Type B pancreatic cell (in vitro differentiated cells): ENCODE measurements at regions not wholly inside any gene's neighbourhood (a gene's known extent, or its start where the extent isn't known, plus 50 kb on each side); places are given as distances from the start of the nearest gene placed in this dataset.

Experiments
- DNase-seq: peaks from one replicate; pipeline ENCODE4 v3.0.0; 2021; ENCODE audit warnings: mixed read lengths; ENCODE audit not compliant: unreplicated experiment; ENCODE audit errors: extremely low spot score
- H3K27ac Mint-ChIP-seq: 2 replicates; pipeline ENCODE4 v1.8.0; 2021; ENCODE audit warnings: mild to moderate bottlenecking, mixed read lengths
- H3K27me3 Mint-ChIP-seq: 2 replicates; pipeline ENCODE4 v1.8.0; 2021; ENCODE audit warnings: mixed read lengths
- H3K36me3 Mint-ChIP-seq: 2 replicates; pipeline ENCODE4 v1.8.0; 2021; ENCODE audit warnings: mixed read lengths
- H3K4me1 Mint-ChIP-seq: one replicate; pipeline ENCODE4 v1.8.0; 2021; ENCODE audit warnings: mixed read lengths; ENCODE audit not compliant: unreplicated experiment
- H3K4me3 Mint-ChIP-seq: 2 replicates; pipeline ENCODE4 v1.8.0; 2021; ENCODE audit warnings: mild to moderate bottlenecking, mixed read lengths
- H3K9me3 Mint-ChIP-seq: 2 replicates; pipeline ENCODE4 v1.8.0; 2021; ENCODE audit warnings: mixed read lengths
- CTCF ChIP-seq: fragments of 200-600 bp; sonication (generic); conservative IDR thresholded peaks from 2 replicates; pipeline ENCODE4 v1.5.0; 2021; ENCODE audit warnings: antibody characterized with exemption, mild to moderate bottlenecking

DNA sequence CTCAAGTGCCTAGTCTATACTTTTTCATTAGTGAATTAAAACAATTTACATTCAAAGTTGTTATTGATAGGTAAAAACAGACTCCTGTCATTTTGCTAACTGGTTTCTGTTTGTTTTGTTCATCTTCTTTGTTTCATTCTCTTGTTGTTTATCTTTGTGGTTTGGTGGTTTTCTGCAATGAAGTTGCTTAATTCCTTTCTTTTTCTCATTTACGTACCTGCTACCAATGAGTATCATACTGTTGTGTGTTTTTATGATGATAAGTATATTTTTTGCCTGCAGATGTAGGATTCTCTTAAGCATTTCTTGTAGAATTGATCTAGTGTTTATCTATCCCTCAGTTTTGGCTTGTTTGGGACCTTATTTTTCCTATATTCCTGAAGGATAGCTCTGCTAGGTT is 2230.0 kb downstream of the MAT2B start:
- no peaks in the 10 kb centered on the region for H3K9me3 Mint-ChIP-seq
- no peak overlapping the region for H3K4me3 Mint-ChIP-seq
- H3K27ac Mint-ChIP-seq, result no peak overlapping the region
- DNase-seq, result no peak
- TF ChIP-seq CTCF, result no peak
- no peaks in the 10 kb centered on the region for H3K4me1 Mint-ChIP-seq
- no peaks in the 10 kb centered on the region for H3K36me3 Mint-ChIP-seq
- H3K27me3 Mint-ChIP-seq, result no peaks in the 10 kb centered on the region

DNA sequence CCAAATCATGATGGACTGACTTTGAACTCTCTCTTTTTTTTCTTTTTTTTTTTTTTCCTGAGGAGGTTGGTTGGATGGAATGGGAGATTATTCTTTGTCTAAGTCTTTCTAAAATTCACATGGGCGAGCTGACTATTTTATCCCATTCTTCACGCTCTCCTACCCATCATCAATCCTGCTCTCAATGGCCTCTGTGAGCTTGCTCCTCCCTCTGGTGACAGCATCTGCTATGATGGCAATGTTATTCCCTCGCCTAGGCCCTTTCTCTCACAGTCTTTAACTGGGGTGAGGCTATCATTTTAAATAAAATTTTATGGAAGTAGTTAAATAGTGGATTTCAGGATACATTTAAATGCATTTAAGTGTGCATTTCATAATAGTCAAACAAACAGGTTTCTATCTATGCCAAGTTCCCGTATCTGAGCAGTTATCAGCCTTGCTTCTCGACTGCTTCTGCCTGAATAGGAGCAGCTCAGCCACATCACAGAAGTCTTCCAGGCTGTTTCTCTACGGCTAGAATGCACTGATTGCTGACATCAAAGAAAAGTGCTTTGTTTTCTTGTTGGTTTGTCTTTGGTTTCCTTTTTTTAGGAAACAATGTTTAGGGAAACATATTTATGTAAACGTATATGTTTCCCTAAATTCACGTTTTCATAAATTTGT is 2233.8 kb downstream of the MAT2B start:
- H3K4me1 Mint-ChIP-seq, result peaks cover 3% of the 10 kb centered on the region
- H3K4me3 Mint-ChIP-seq, result no peak overlapping the region
- TF ChIP-seq CTCF, result no peak
- DNase-seq, result no peak
- H3K9me3 Mint-ChIP-seq, result no peaks in the 10 kb centered on the region
- H3K36me3 Mint-ChIP-seq, result no peaks in the 10 kb centered on the region
- no peak overlapping the region for H3K27ac Mint-ChIP-seq
- no peaks in the 10 kb centered on the region for H3K27me3 Mint-ChIP-seq

GRCh38 chr5:165757791-165758190 is 2252.4 kb downstream of the MAT2B start:
- no peak overlapping the region for H3K27ac Mint-ChIP-seq
- TF ChIP-seq CTCF, result no peak

DNA sequence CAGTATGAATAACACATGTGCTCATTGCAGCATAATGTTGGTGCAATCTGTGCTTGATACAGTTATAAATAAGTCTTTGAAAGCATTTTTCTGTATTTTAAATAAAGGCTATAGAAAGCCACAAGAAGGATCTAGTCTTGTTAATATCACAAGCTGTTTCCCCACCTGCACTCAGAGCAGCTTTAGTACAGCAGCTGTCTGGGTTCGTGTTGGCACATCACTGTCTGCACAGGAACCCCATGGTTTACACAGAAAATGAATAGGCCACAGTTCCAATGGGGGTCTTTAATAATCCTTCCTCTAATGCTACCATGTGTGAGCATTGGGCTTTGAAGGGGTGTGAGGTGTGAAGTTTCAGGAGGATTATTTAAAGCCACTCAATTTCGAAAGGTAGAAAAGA is 2269.7 kb downstream of the MAT2B start:
- peaks cover 13% of the 10 kb centered on the region for H3K4me1 Mint-ChIP-seq
- H3K36me3 Mint-ChIP-seq, result no peaks in the 10 kb centered on the region
- DNase-seq, result no peak
- H3K27ac Mint-ChIP-seq, result no peak overlapping the region
- no peak for TF ChIP-seq CTCF
- H3K4me3 Mint-ChIP-seq, result no peak overlapping the region
- no peaks in the 10 kb centered on the region for H3K27me3 Mint-ChIP-seq
- no peaks in the 10 kb centered on the region for H3K9me3 Mint-ChIP-seq

More at GRCh38 chr5:165757791-165758190, 2252.4 kb downstream of the MAT2B start:
- Mint-ChIP-seq H3K4me3 (peak overlapping the region; percentile 35), H3K27me3 (no peaks in the 10 kb centered on the region), H3K4me1 (peaks cover 9% of the 10 kb centered on the region), H3K36me3 (no peaks in the 10 kb centered on the region), H3K9me3 (no peaks in the 10 kb centered on the region)
- DNase-seq, result no peak

GRCh38 chr5:165779505-165779904 is 2274.1 kb downstream of the MAT2B start:
- no peak for DNase-seq
- Mint-ChIP-seq H3K27me3 (no peaks in the 10 kb centered on the region), H3K4me1 (peaks cover 28% of the 10 kb centered on the region), H3K9me3 (no peaks in the 10 kb centered on the region), H3K27ac (no peak overlapping the region), H3K36me3 (no peaks in the 10 kb centered on the region), H3K4me3 (no peak overlapping the region)
- no peak for TF ChIP-seq CTCF

DNA sequence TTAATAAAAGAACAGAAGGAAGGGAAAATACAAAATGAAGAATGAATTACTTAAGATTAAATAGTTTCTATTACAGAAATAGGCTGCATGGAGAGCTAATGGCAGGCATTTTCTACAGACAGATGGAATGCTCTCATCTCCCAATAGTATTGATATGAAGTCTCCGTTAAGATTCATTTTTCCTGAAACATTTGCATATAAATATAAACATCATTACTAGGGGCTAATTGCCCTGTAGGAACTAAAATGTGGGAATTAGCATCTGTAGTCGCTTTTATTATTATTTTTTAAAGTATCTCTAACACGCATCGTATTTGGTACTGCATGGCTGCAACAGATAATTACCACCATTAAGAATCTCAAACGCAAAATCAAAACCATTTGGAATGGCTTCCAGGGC is 2275.5 kb downstream of the MAT2B start:
- H3K27ac Mint-ChIP-seq, result no peak overlapping the region
- no peaks in the 10 kb centered on the region for H3K27me3 Mint-ChIP-seq
- no peak overlapping the region for H3K4me3 Mint-ChIP-seq
- DNase-seq, result no peak
- no peaks in the 10 kb centered on the region for H3K36me3 Mint-ChIP-seq
- H3K9me3 Mint-ChIP-seq, result no peaks in the 10 kb centered on the region
- H3K4me1 Mint-ChIP-seq, result peaks cover 26% of the 10 kb centered on the region
- TF ChIP-seq CTCF, result no peak
